ENCODE measurements at regions not wholly inside any gene's neighbourhood (a gene's known extent, or its start where the extent isn't known, plus 50 kb on each side); places are given as distances from the start of the nearest gene placed in this dataset.

DNA sequence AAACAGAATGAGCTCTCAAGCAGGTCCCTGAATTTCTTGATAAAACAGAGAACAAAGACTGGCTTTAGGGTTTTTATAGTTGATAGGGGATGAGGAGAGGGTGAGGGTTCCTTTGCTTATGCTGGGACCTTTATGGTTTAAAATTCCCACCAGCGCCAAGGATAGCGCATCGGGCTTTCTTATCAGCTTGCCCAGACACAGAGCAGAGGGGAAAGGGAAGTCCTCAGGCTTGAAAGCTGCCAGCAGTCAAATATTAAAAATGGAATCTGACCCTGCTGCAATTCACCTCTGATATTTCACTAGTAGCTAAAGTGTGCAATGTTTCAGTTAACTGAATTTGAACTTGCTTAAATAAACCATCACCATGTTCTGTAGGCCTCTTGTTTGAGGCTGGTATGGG lies 55.0 kb upstream of the EPHA3 start:
- Histone ChIP-seq H3K27ac (no peak overlapping the region), H3K4me3 (no peak overlapping the region), H3K27me3 (no peaks in the 10 kb centered on the region), H3K36me3 (no peaks in the 10 kb centered on the region), H3K9me3 (no peaks in the 10 kb centered on the region), H3K4me1 (no peaks in the 10 kb centered on the region)
- DNase-seq = no peak
- no peak for TF ChIP-seq POLR2A (IDR thresholded peaks at IDR 0.05)
- TF ChIP-seq, protein P1, sequence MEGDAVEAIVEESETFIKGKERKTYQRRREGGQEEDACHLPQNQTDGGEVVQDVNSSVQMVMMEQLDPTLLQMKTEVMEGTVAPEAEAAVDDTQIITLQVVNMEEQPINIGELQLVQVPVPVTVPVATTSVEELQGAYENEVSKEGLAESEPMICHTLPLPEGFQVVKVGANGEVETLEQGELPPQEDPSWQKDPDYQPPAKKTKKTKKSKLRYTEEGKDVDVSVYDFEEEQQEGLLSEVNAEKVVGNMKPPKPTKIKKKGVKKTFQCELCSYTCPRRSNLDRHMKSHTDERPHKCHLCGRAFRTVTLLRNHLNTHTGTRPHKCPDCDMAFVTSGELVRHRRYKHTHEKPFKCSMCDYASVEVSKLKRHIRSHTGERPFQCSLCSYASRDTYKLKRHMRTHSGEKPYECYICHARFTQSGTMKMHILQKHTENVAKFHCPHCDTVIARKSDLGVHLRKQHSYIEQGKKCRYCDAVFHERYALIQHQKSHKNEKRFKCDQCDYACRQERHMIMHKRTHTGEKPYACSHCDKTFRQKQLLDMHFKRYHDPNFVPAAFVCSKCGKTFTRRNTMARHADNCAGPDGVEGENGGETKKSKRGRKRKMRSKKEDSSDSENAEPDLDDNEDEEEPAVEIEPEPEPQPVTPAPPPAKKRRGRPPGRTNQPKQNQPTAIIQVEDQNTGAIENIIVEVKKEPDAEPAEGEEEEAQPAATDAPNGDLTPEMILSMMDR (IDR thresholded peaks at IDR 0.05) = no peak

DNA sequence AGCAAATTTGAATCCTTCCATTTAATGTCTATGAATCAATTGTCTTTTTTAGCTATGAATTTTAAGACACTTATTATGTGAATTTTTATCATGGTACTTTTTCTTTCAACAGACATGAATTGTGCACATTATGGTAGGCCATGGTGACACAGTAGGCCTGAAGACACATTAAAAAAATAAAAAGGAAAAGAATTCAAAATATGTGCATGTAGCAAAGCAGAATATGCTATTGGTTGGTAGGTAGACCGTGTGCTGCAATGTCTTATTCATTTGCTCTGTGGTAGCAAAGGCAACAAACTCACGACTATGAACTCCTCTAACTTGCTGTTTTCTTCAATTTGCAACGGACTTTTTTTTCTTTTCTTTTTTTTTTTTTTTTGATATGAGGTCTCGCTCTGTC lies 50.0 kb upstream of the EPHA3 start:
- Histone ChIP-seq H3K27ac (no peak overlapping the region), H3K4me1 (no peaks in the 10 kb centered on the region), H3K36me3 (no peaks in the 10 kb centered on the region), H3K27me3 (no peaks in the 10 kb centered on the region), H3K4me3 (no peak overlapping the region), H3K9me3 (no peaks in the 10 kb centered on the region)
- TF ChIP-seq, protein P1 (IDR thresholded peaks at IDR 0.05) = no peak
- no peak for TF ChIP-seq POLR2A (IDR thresholded peaks at IDR 0.05)
- DNase-seq = no peak

Small RNAs in the stretch of these regions (small RNA-seq; reads per million reads assigned to genes)
- 0 reads per million in 2 donors for gene RF00019
